ENCODE measurements at regions not wholly inside any gene's neighbourhood (a gene's known extent, or its start where the extent isn't known, plus 50 kb on each side); places are given as distances from the start of the nearest gene placed in this dataset.

DNA sequence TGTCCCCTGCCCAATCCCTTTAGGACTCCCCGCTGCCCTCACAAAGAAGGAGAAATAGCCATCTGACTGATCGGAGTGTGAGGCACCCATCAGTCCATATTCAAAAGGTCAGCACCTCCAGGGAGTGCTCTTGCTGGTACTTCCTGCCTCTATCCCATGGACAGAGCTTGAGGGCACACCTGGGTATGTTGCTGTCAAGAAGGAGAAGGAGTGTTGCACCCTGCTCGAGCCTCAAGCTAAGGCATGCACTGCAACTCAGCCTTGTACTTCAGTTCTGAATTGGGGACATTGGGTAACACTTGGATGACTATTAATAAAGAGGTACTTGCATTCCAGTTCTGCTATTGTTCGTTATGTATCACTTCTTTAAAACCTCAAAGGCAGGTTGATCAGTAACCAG, 190.3 kb upstream of the ZC3H12A start:
- Histone ChIP-seq H3K36me3 (ENCODE audit: low read depth, missing control alignments) (no peaks in the 10 kb centered on the region), H3K9me3 (no peaks in the 10 kb centered on the region), H3K27ac (no peak overlapping the region), H3K27me3 (no peaks in the 10 kb centered on the region), H3K4me3 (no peak overlapping the region), H3K4me1 (no peaks in the 10 kb centered on the region)
- intact Hi-C loops (cut with DNase I; ENCODE audit: low total_unique reads): no loop called here
- DNase-seq: no peak
- TF ChIP-seq, protein P1, sequence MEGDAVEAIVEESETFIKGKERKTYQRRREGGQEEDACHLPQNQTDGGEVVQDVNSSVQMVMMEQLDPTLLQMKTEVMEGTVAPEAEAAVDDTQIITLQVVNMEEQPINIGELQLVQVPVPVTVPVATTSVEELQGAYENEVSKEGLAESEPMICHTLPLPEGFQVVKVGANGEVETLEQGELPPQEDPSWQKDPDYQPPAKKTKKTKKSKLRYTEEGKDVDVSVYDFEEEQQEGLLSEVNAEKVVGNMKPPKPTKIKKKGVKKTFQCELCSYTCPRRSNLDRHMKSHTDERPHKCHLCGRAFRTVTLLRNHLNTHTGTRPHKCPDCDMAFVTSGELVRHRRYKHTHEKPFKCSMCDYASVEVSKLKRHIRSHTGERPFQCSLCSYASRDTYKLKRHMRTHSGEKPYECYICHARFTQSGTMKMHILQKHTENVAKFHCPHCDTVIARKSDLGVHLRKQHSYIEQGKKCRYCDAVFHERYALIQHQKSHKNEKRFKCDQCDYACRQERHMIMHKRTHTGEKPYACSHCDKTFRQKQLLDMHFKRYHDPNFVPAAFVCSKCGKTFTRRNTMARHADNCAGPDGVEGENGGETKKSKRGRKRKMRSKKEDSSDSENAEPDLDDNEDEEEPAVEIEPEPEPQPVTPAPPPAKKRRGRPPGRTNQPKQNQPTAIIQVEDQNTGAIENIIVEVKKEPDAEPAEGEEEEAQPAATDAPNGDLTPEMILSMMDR (IDR thresholded peaks at IDR 0.05): no peak
- TF ChIP-seq POLR2A (IDR thresholded peaks at IDR 0.05): no peak
- WGBS, 2 donors: 83 to 87% methylated on average over 4 of the region's 4 CpGs

DNA sequence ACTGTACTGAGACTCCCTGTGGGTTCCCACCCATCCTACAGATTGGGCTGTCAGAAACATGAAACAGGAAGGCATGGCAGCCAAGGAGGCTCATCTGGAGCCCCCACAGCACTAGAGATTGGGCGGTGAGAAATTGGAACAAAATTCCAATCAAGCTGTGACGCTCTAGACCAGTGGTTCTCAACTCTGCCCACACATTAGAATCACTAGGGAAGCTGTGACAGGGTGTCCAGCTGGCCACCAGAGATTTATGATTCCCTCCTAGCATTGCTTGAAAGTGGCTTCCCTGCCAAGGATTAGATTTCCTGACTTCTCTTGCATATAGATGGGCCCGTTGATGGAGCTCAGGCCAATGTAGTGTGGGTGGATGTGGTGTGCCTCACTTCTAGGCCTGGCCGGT, 187.5 kb upstream of the ZC3H12A start:
- WGBS, 2 donors: 88 to 91% methylated on average over 4 of the region's 4 CpGs
- intact Hi-C loops (cut with DNase I; ENCODE audit: low total_unique reads): no loop called here
- no peak for DNase-seq
- no peaks in the 10 kb centered on the region for H3K27me3 ChIP-seq
- H3K4me1 ChIP-seq: no peaks in the 10 kb centered on the region
- H3K4me3 ChIP-seq: no peak overlapping the region
- no peak for TF ChIP-seq POLR2A (IDR thresholded peaks at IDR 0.05)
- TF ChIP-seq, protein P1 (IDR thresholded peaks at IDR 0.05): no peak
- H3K36me3 ChIP-seq (ENCODE audit: low read depth, missing control alignments): no peaks in the 10 kb centered on the region
- no peaks in the 10 kb centered on the region for H3K9me3 ChIP-seq
- H3K27ac ChIP-seq: no peak overlapping the region

DNA sequence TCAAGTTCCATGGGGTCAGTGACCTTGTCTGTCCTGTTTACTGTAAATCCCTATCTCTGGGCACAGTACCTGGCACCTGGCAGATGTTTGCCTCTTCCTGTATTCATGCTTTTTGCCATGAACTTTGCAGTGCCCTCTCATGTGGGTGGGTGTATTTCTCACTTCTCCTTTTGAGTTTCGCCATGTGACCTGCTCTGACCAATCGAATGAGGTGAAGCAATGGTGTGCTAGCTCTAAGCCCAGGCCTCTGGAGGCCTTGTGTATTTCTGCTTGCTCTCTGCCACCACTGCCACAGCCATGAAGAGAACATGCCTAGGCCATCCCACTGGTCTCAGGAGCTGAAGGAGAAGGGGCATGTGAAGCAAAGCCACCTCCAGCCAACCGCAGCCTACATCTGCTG, 185.5 kb upstream of the ZC3H12A start:
- DNase-seq: no peak
- no peak overlapping the region for H3K4me3 ChIP-seq
- H3K36me3 ChIP-seq (ENCODE audit: low read depth, missing control alignments): no peaks in the 10 kb centered on the region
- H3K4me1 ChIP-seq: no peaks in the 10 kb centered on the region
- intact Hi-C loops (cut with DNase I; ENCODE audit: low total_unique reads): no loop called here
- H3K9me3 ChIP-seq: no peaks in the 10 kb centered on the region
- WGBS, 2 donors: 92 to 94% methylated on average over 3 of the region's 3 CpGs
- H3K27me3 ChIP-seq: no peaks in the 10 kb centered on the region
- no peak for TF ChIP-seq POLR2A (IDR thresholded peaks at IDR 0.05)
- TF ChIP-seq, protein P1 (IDR thresholded peaks at IDR 0.05): no peak
- no peak overlapping the region for H3K27ac ChIP-seq

- intact Hi-C loops (cut with DNase I; ENCODE audit: low total_unique reads): no loop called here
- Histone ChIP-seq H3K4me3 (no peak overlapping the region), H3K4me1 (no peaks in the 10 kb centered on the region), H3K36me3 (ENCODE audit: low read depth, missing control alignments) (no peaks in the 10 kb centered on the region), H3K9me3 (no peaks in the 10 kb centered on the region), H3K27me3 (no peaks in the 10 kb centered on the region), H3K27ac (no peak overlapping the region)
- 61 to 81% methylated on average over 4 of the region's 4 CpGs for WGBS, 2 donors
- no peak for TF ChIP-seq POLR2A (IDR thresholded peaks at IDR 0.05)
- TF ChIP-seq, protein P1 (IDR thresholded peaks at IDR 0.05): no peak
- no peak for DNase-seq
Measured at GRCh38 chr1:37290718-37291117, 183.7 kb upstream of the ZC3H12A start.

- H3K4me1 ChIP-seq: no peaks in the 10 kb centered on the region
Measured at GRCh38 chr1:37292789-37293188, 181.6 kb upstream of the ZC3H12A start.

More at GRCh38 chr1:37292789-37293188, 181.6 kb upstream of the ZC3H12A start:
- Histone ChIP-seq H3K27me3 (no peaks in the 10 kb centered on the region), H3K36me3 (ENCODE audit: low read depth, missing control alignments) (no peaks in the 10 kb centered on the region), H3K27ac (no peak overlapping the region), H3K4me3 (no peak overlapping the region), H3K9me3 (no peaks in the 10 kb centered on the region)
- no peak for TF ChIP-seq POLR2A (IDR thresholded peaks at IDR 0.05)
- TF ChIP-seq, protein P1 (IDR thresholded peaks at IDR 0.05): no peak
- intact Hi-C loops (cut with DNase I; ENCODE audit: low total_unique reads): no loop called here
- 78 to 80% methylated on average over 9 of the region's 9 CpGs for WGBS, 2 donors
- DNase-seq: no peak

Measured in testis (tissue), 2 donors.